Subcutaneous abdominal adipose tissue (tissue), 5 donors: ENCODE measurements at regions not wholly inside any gene's neighbourhood (a gene's known extent, or its start where the extent isn't known, plus 50 kb on each side); places are given as distances from the start of the nearest gene placed in this dataset.
"Not testable (repeated sequence)": the region's sequence is repeated elsewhere in the genome, so short reads cannot be mapped to it uniquely, and the experiment has no call there.

Experiments used
- H3K27ac ChIP-seq: one replicate; pipeline ENCODE4 v1.7.0; 2013; ENCODE audit warnings: low read depth, mild to moderate bottlenecking, inconsistent platforms, low read length, moderate library complexity
- H3K27me3 ChIP-seq, 5 donors: one replicate each; pipeline ENCODE4 v1.7.0; 2013; ENCODE audit warnings: low read length in 5 of 5, inconsistent platforms in 1 of 5; ENCODE audit not compliant: control insufficient read depth in 5 of 5, insufficient read depth in 4 of 5
- H3K36me3 ChIP-seq, 5 donors: one replicate each; pipeline ENCODE4 v1.7.0; 2013; ENCODE audit warnings: low read length in 5 of 5; ENCODE audit not compliant: control insufficient read depth in 5 of 5, insufficient read depth in 5 of 5
- H3K4me1 ChIP-seq, 5 donors: one replicate each; pipeline ENCODE4 v1.7.0; 2013; ENCODE audit warnings: low read length in 5 of 5, mild to moderate bottlenecking in 3 of 5, moderate library complexity in 1 of 5; ENCODE audit not compliant: control insufficient read depth in 5 of 5, insufficient read depth in 5 of 5
- H3K4me3 ChIP-seq, 5 donors: one replicate each; pipeline ENCODE4 v1.7.0; 2013; ENCODE audit warnings: low read length in 5 of 5, low read depth in 1 of 5
- H3K9ac ChIP-seq, 5 donors: one replicate each; pipeline ENCODE4 v1.7.0; 2013; ENCODE audit warnings: low read length in 5 of 5, mild to moderate bottlenecking in 4 of 5, moderate library complexity in 3 of 5
- H3K9me3 ChIP-seq, 5 donors: one replicate each; pipeline ENCODE4 v1.7.0; 2013; ENCODE audit warnings: low read length in 5 of 5; ENCODE audit not compliant: control insufficient read depth in 5 of 5
- donor health status: healthy.
- donor health status: healthy.
- donor health status: healthy.
- donor health status: healthy.
- donor health status: healthy.

DNA sequence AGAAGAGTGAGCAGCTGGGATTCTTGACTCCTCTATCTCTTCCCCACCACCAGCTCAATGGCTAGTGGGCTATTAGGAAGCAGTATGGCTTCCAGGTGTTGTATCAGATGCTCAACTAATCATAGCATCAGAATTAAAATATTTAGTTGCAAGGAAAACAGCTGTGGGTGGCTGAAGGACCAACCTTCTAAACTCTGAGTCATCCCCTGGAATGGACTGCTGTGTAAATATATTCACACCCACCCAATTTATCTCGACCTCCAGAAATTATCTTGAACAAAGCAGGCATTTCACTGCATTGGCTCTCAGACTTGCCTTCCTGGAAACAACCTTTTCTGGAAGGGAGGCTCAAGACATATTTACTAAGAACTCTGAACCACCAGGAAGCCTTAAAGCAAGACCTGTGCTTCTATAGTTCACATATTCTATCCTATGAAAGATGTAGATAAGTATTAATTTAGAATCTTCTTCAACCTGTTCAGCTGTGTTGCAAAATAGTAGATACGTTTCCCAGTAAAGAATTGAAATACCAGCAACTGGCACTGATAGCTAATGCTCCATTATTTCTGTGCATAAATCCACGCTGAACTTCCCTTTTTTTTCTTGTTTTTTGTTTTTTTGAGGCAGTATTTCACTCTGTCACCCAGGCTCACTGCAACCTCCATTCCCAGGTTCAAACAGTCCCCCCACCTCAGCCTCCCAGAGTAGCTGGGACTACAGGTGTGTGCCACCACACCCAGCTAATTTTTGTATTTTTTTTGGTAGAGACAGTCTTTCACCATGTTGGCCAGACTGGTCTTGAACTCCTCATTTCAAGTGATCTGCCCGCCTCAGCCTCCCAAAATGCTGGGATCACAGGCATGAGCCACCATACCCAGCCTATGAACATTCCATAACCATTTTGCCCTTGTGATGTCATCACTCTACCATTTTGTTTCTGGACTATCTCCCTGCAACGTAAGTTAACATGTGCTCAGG, 56.9 kb upstream of the CD2AP start:
- H3K9me3 ChIP-seq: no peaks in the 10 kb centered on the region
- H3K27me3 ChIP-seq: no peaks in the 10 kb centered on the region
- H3K36me3 ChIP-seq: no peaks in the 10 kb centered on the region
- no peak overlapping the region for H3K27ac ChIP-seq
- H3K9ac ChIP-seq: no peak overlapping the region
- no peak overlapping the region for H3K4me3 ChIP-seq
- H3K4me1 ChIP-seq: peaks cover 0 to 7% (median 0%) of the 10 kb centered on the region in 5 donors

- Histone ChIP-seq H3K4me1 (peaks cover 0 to 5% (median 0%) of the 10 kb centered on the region in 5 donors), H3K27me3 (no peaks in the 10 kb centered on the region), H3K36me3 (no peaks in the 10 kb centered on the region)
Measured at GRCh38 chr6:47423079-47423478, 54.5 kb upstream of the CD2AP start.

GRCh38 chr6:47424436-47424836, 53.2 kb upstream of the CD2AP start:
- peaks cover 0 to 5% (median 0%) of the 10 kb centered on the region in 5 donors for H3K4me1 ChIP-seq
- H3K9me3 ChIP-seq: peaks cover 0 to 9% (median 5%) of the 10 kb centered on the region in 5 donors
- no peak overlapping the region for H3K4me3 ChIP-seq
- no peak overlapping the region for H3K9ac ChIP-seq
- H3K27me3 ChIP-seq: no peaks in the 10 kb centered on the region
- no peak overlapping the region for H3K27ac ChIP-seq
- H3K36me3 ChIP-seq: no peaks in the 10 kb centered on the region

More at GRCh38 chr6:47423079-47423478, 54.5 kb upstream of the CD2AP start:
- no peak overlapping the region for H3K4me3 ChIP-seq
- H3K9ac ChIP-seq: no peak overlapping the region
- no peak overlapping the region for H3K27ac ChIP-seq
- no peaks in the 10 kb centered on the region for H3K9me3 ChIP-seq

GRCh38 chr6:47425724-47426123, 51.9 kb upstream of the CD2AP start:
- peaks cover 0 to 16% (median 7%) of the 10 kb centered on the region in 5 donors for H3K9me3 ChIP-seq
- not testable (repeated sequence) for H3K27ac ChIP-seq, H3K4me3 ChIP-seq, H3K9ac ChIP-seq, H3K27me3 ChIP-seq, H3K36me3 ChIP-seq, H3K4me1 ChIP-seq

DNA sequence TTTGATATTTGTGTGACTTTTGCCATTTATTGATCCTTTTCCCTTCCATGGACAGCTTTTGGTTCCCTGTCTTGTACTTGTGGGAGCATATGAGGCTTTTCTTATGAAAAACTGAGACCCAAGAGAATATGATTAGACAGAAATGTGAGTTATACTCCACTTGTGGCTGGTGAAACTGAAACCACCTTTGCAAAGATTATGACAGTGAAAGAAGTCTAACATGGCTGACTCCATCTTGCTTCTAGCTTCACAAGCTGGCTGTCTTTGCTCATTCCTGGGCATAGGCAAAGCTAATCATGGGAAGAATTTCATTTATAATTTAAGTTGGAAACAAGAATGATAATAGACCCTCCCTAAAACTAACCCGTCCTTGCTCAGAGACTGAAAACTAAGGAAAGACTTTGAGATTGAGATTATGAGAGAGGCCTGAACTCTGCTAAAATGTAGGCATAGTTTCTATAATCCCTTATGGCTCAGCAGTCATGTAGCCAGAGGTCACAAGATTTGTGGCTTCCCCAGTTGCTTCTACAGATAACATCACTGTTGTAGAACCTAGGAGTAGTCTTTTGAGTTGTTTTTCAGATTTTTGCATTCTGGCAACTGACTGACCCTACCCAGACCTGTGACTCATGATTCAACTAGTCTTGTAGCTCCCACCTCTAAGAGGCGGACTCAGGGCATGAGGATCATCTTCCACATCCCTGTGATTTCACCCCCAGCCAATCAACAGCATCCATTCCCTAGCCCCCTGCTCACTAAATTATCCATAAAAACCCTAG, 50.9 kb upstream of the CD2AP start:
- Histone ChIP-seq H3K27ac (no peak overlapping the region), H3K27me3 (no peaks in the 10 kb centered on the region), H3K4me1 (no peaks in the 10 kb centered on the region), H3K9ac (no peak overlapping the region), H3K9me3 (peaks cover 0 to 16% (median 7%) of the 10 kb centered on the region in 5 donors), H3K36me3 (no peaks in the 10 kb centered on the region), H3K4me3 (no peak overlapping the region)

DNA sequence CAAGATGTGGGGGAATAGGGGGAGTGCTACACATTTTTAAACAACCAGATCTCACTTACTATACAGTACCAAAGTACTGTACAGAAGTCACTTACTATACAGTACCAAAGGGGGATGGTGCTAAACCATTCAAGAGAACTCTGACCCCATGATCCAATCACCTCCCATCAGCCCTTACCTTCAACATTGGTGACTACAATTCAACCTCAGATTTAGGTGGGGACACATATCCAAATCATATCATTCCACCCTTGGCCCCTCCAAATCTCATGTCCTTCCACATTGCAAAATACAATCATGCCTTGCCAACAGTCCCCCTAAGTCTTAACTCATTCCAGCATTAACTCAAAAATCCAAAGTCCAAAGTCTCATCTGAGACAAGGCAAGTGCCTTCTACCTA, 49.9 kb upstream of the CD2AP start:
- Histone ChIP-seq H3K4me3 (no peak overlapping the region), H3K27ac (no peak overlapping the region), H3K9me3 (peaks cover 0 to 16% (median 7%) of the 10 kb centered on the region in 5 donors), H3K4me1 (peaks cover 0 to 3% (median 0%) of the 10 kb centered on the region in 5 donors), H3K36me3 (no peaks in the 10 kb centered on the region), H3K27me3 (no peaks in the 10 kb centered on the region), H3K9ac (no peak overlapping the region)
